ENCODE measurements at regions not wholly inside any gene's neighbourhood (a gene's known extent, or its start where the extent isn't known, plus 50 kb on each side); places are given as distances from the start of the nearest gene placed in this dataset.

DNA sequence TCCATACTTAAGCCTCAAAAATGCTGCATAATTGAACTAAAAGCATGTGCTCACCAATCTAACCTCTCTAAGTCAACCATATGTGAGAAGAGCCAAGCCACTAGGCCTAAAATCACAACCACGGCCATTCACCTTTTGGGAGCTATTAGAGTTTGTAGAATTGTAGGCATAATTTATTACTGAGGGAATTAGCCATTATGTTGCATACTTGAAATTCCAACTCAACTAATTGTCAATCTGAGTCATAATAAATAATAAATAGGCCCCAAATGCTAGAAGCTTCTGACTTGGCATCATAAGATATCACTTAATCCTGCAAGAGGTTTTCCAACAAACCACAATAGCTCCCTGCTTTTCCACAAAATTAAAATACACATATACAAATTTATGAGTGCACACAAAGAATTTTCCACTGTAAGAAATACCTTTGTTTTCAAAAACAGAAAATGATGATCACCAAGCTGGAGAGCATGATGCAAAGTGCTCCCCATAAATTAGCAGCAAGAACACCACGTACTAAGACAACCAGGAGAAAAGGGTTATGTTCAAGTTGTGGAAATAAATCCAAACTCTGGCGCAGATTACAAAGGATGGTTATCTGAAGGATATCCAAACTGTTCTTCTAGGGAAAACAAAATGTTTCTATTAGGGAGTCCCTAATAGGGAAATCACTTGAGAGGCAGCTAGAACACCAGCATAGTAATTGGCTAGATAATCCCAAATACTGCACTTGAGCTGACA, 250.0 kb upstream of the SLC30A5 start:
- Histone ChIP-seq H3K9ac (ENCODE audit: insufficient read depth in 1 of 2, low read depth in 2 of 2, low read length in 2 of 2) (no peak overlapping the region), H3K79me2 (ENCODE audit: control insufficient read depth, insufficient read depth, low read length) (no peaks in the 10 kb centered on the region), H3K4me2 (ENCODE audit: insufficient read depth, low read length) (no peak overlapping the region), H3K4me3 (no peak overlapping the region), H3K4me1 (replicated peaks in 1 of 2; ENCODE audit: control insufficient read depth in 2 of 2, insufficient read depth in 2 of 2, low read length in 2 of 2) (no peaks in the 10 kb centered on the region), H2AFZ (ENCODE audit: low read depth, low read length) (no peak overlapping the region), H4K20me1 (replicated peaks; ENCODE audit: control insufficient read depth, insufficient read depth, low read length) (no peaks in the 10 kb centered on the region), H3K9me1 (ENCODE audit: control insufficient read depth, insufficient read depth, low read length) (no peaks in the 10 kb centered on the region), H3K36me3 (ENCODE audit: control insufficient read depth, insufficient read depth, low read length) (no peaks in the 10 kb centered on the region), H3K9me3 (replicated peaks; ENCODE audit: control insufficient read depth, insufficient read depth, low read depth, low read length) (no peaks in the 10 kb centered on the region), H3K27ac (ENCODE audit: extremely low read depth, low read depth, low read length) (no peak overlapping the region), H3K27me3 (ENCODE audit: control insufficient read depth in 2 of 2, insufficient read depth in 2 of 2, low read length in 2 of 2) (no peaks in the 10 kb centered on the region; a peak in 2 of 5 replicates)
- CTCF ChIA-PET (ENCODE audit: low intra/inter-chr PET ratio): no interaction called here
- DNase-seq (ENCODE audit: extremely low read depth in 1 of 4, low spot score in 3 of 4) (no peak), ATAC-seq (no peak), FAIRE-seq (no peak)
- POLR2A ChIA-PET: no interaction called here
- TF ChIP-seq MEF2D (tag; conservative IDR thresholded peaks at IDR 0.05; ENCODE audit: low read depth) (no peak), ZNF134 (CRISPR knock-in tag; conservative IDR thresholded peaks at IDR 0.05) (no peak), IRF2 (CRISPR knock-in tag; IDR thresholded peaks at IDR 0.05) (no peak)
- intact Hi-C loops (cut with micrococcal nuclease): no loop called here
- 1% methylated on average over 3 of the region's 3 CpGs for WGBS (ENCODE audit: insufficient coverage, low coverage, missing lambda C conversion rate)
- in situ Hi-C loops (cut with MboI): no loop called here
- no TSS peak for BruUV-seq (replicated peaks)

DNA sequence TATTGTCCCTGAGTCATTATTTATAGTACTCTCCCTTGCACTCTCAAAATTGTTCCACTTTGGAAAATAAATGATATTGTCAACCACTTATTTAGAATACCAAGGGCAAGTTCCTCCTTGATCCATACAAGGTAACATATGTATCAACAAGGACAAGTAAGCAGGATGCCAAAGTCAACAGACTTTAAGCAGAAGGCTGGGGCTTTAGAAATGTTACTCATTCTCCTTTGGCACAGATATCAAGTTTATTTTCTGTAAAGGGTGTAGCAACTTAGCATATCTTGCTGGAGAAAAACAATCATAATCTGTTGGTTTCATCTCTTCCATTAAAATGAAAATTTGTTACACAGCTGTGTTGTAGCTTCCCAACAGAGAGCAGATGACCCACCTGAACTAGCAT, 248.7 kb upstream of the SLC30A5 start:
- no peaks in the 10 kb centered on the region for H3K9me3 ChIP-seq (replicated peaks; ENCODE audit: control insufficient read depth, insufficient read depth, low read depth, low read length)
- ChIA-PET POLR2A (no interaction called here), CTCF (ENCODE audit: low intra/inter-chr PET ratio) (no interaction called here)
- no peaks in the 10 kb centered on the region for H3K79me2 ChIP-seq (ENCODE audit: control insufficient read depth, insufficient read depth, low read length)
- no peak overlapping the region for H3K4me2 ChIP-seq (ENCODE audit: insufficient read depth, low read length)
- ATAC-seq (no peak), DNase-seq (ENCODE audit: extremely low read depth in 1 of 4, low spot score in 3 of 4) (no peak), FAIRE-seq (no peak)
- H3K27ac ChIP-seq (ENCODE audit: extremely low read depth, low read depth, low read length): no peak overlapping the region
- H4K20me1 ChIP-seq (replicated peaks; ENCODE audit: control insufficient read depth, insufficient read depth, low read length): no peaks in the 10 kb centered on the region
- H3K9me1 ChIP-seq (ENCODE audit: control insufficient read depth, insufficient read depth, low read length): no peaks in the 10 kb centered on the region
- H3K9ac ChIP-seq (ENCODE audit: insufficient read depth in 1 of 2, low read depth in 2 of 2, low read length in 2 of 2): no peak overlapping the region
- intact Hi-C loops (cut with micrococcal nuclease): no loop called here
- no peaks in the 10 kb centered on the region for H3K36me3 ChIP-seq (ENCODE audit: control insufficient read depth, insufficient read depth, low read length)
- H3K4me1 ChIP-seq (replicated peaks in 1 of 2; ENCODE audit: control insufficient read depth in 2 of 2, insufficient read depth in 2 of 2, low read length in 2 of 2): no peaks in the 10 kb centered on the region
- BruUV-seq (replicated peaks): no TSS peak
- in situ Hi-C loops (cut with MboI): no loop called here
- H2AFZ ChIP-seq (ENCODE audit: low read depth, low read length): no peak overlapping the region
- H3K27me3 ChIP-seq (ENCODE audit: control insufficient read depth in 2 of 2, insufficient read depth in 2 of 2, low read length in 2 of 2): no peaks in the 10 kb centered on the region; a peak in 2 of 5 replicates
- no peak overlapping the region for H3K4me3 ChIP-seq
- TF ChIP-seq ZNF23 (CRISPR knock-in tag; IDR thresholded peaks at IDR 0.05) (no peak), HLTF (IDR thresholded peaks at IDR 0.05) (no peak), JUN (IDR thresholded peaks at IDR 0.05; ENCODE audit: borderline replicate concordance, low read depth, low read length) (no peak), JUN (CRISPR knock-in tag; IDR thresholded peaks at IDR 0.05; ENCODE audit: borderline replicate concordance) (no peak)
- TF ChIP-seq, protein P1, sequence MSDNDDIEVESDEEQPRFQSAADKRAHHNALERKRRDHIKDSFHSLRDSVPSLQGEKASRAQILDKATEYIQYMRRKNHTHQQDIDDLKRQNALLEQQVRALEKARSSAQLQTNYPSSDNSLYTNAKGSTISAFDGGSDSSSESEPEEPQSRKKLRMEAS (CRISPR knock-in tag; IDR thresholded peaks at IDR 0.05): no peak
- TF ChIP-seq, protein P2, sequence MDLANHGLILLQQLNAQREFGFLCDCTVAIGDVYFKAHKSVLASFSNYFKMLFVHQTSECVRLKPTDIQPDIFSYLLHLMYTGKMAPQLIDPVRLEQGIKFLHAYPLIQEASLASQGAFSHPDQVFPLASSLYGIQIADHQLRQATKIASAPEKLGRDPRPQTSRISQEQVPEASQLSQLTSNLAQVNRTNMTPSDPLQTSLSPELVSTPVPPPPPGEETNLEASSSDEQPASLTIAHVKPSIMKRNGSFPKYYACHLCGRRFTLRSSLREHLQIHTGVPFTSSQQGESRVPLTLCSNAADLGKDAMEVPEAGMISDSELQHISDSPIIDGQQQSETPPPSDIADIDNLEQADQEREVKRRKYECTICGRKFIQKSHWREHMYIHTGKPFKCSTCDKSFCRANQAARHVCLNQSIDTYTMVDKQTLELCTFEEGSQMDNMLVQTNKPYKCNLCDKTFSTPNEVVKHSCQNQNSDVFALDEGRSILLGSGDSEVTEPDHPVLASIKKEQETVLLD (IDR thresholded peaks at IDR 0.05): no peak
- TF ChIP-seq, protein P3, sequence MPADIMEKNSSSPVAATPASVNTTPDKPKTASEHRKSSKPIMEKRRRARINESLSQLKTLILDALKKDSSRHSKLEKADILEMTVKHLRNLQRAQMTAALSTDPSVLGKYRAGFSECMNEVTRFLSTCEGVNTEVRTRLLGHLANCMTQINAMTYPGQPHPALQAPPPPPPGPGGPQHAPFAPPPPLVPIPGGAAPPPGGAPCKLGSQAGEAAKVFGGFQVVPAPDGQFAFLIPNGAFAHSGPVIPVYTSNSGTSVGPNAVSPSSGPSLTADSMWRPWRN (IDR thresholded peaks at IDR 0.05; ENCODE audit: low read depth): no peak
- TF ChIP-seq, protein P4, sequence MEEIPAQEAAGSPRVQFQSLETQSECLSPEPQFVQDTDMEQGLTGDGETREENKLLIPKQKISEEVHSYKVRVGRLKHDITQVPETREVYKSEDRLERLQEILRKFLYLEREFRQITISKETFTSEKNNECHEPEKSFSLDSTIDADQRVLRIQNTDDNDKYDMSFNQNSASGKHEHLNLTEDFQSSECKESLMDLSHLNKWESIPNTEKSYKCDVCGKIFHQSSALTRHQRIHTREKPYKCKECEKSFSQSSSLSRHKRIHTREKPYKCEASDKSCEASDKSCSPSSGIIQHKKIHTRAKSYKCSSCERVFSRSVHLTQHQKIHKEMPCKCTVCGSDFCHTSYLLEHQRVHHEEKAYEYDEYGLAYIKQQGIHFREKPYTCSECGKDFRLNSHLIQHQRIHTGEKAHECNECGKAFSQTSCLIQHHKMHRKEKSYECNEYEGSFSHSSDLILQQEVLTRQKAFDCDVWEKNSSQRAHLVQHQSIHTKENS (CRISPR knock-in tag; IDR thresholded peaks at IDR 0.05): no peak

Measured in K562 (cell line).